AG04450 (cell line): ENCODE measurements at regions not wholly inside any gene's neighbourhood (a gene's known extent, or its start where the extent isn't known, plus 50 kb on each side); places are given as distances from the start of the nearest gene placed in this dataset.
"Not testable (repeated sequence)": the region's sequence is repeated elsewhere in the genome, so short reads cannot be mapped to it uniquely, and the experiment has no call there.

Experiments used
- CTCF ChIA-PET: fragments of 300-600, 350-600 bp; formaldehyde crosslinking; extraction: SDS; loops from one replicate; lab custom pipeline; 2022; ENCODE audit warnings: antibody characterized with exemption, inconsistent platforms; lab: Charles Lee
- POLR2A ChIA-PET: fragments of 350-600 bp; formaldehyde crosslinking; extraction: SDS; loops from one replicate; lab custom pipeline; 2021; ENCODE audit warnings: antibody characterized with exemption, inconsistent platforms; lab: Yijun Ruan, JAX
- DNase-seq: peaks from one replicate; pipeline ENCODE4 v3.0.0-alpha.2; 2011; ENCODE audit warnings: low read depth, low spot score
- H3K27ac ChIP-seq: one replicate; pipeline ENCODE4 v1.5.1; 2012; ENCODE audit warnings: low read depth, low read length, control low read depth
- H3K27me3 ChIP-seq: one replicate; pipeline ENCODE4 v1.6.0; 2012; ENCODE audit warnings: low read length; ENCODE audit not compliant: control insufficient read depth, insufficient read depth
- H3K4me3 ChIP-seq: 2 replicates; pipeline ENCODE4 v1.5.1; 2011; ENCODE audit warnings: mild to moderate bottlenecking, low read depth, low read length, control low read depth
- H3K9me3 ChIP-seq: 2 replicates; pipeline ENCODE4 v1.5.1; 2012; ENCODE audit warnings: low read length; ENCODE audit not compliant: control insufficient read depth, insufficient read depth
- CTCF ChIP-seq: IDR thresholded peaks from 2 replicates; pipeline ENCODE4 v1.5.1; 2011; ENCODE audit warnings: low read depth, low read length, control low read depth, inconsistent platforms

GRCh38 chr1:199246716-199247115 is 607.9 kb downstream of the PTPRC start:
- POLR2A ChIA-PET, result no interaction called here
- no peaks in the 10 kb centered on the region for H3K9me3 ChIP-seq
- no peak overlapping the region for H3K4me3 ChIP-seq
- no peak for DNase-seq
- H3K27me3 ChIP-seq, result no peaks in the 10 kb centered on the region
- no peak overlapping the region for H3K27ac ChIP-seq
- TF ChIP-seq CTCF, result no peak
- CTCF ChIA-PET, result no interaction called here

- H3K4me3 ChIP-seq, result no peak overlapping the region
- no peak for DNase-seq
- H3K27ac ChIP-seq, result no peak overlapping the region
- TF ChIP-seq CTCF, result no peak
- POLR2A ChIA-PET, result no interaction called here
- CTCF ChIA-PET, result interaction anchor here (0.7 kb wide), 1 partner anchor 253 kb away, joined by 3 read pairs; no protein-coding TSS in a partner anchor
- H3K9me3 ChIP-seq, result no peaks in the 10 kb centered on the region
- H3K27me3 ChIP-seq, result no peaks in the 10 kb centered on the region
Measured at GRCh38 chr1:199247891-199248290, 609.1 kb downstream of the PTPRC start.

GRCh38 chr1:199254040-199254439 is 615.2 kb downstream of the PTPRC start:
- DNase-seq, H3K9me3 ChIP-seq, H3K27ac ChIP-seq, CTCF ChIA-PET, POLR2A ChIA-PET, H3K27me3 ChIP-seq, H3K4me3 ChIP-seq: not testable (repeated sequence)

GRCh38 chr1:199261328-199261727 is 622.5 kb downstream of the PTPRC start:
- ChIA-PET CTCF (no interaction called here), POLR2A (no interaction called here)
- no peak overlapping the region for H3K27ac ChIP-seq
- H3K9me3 ChIP-seq, result no peaks in the 10 kb centered on the region
- no peak for TF ChIP-seq CTCF
- H3K27me3 ChIP-seq, result no peaks in the 10 kb centered on the region
- DNase-seq, result no peak
- H3K4me3 ChIP-seq, result no peak overlapping the region

- H3K4me3 ChIP-seq, result no peak overlapping the region
- H3K27me3 ChIP-seq, result no peaks in the 10 kb centered on the region
- H3K27ac ChIP-seq, result no peak overlapping the region
- no peaks in the 10 kb centered on the region for H3K9me3 ChIP-seq
- TF ChIP-seq CTCF, result no peak
- ChIA-PET POLR2A (interaction anchor here (0.6 kb wide), 1 partner anchor 287 kb away, joined by 8 read pairs; no protein-coding TSS in a partner anchor), CTCF (no interaction called here)
- DNase-seq, result no peak
Measured at GRCh38 chr1:199264283-199264682, 625.4 kb downstream of the PTPRC start.

GRCh38 chr1:199264911-199265310 is 626.1 kb downstream of the PTPRC start:
- H3K4me3 ChIP-seq, result no peak overlapping the region
- no peaks in the 10 kb centered on the region for H3K27me3 ChIP-seq
- H3K9me3 ChIP-seq, result no peaks in the 10 kb centered on the region
- TF ChIP-seq CTCF, result no peak
- CTCF ChIA-PET, result no interaction called here
- no peak for DNase-seq
- no peak overlapping the region for H3K27ac ChIP-seq
- POLR2A ChIA-PET, result no interaction called here
